Natural killer cell (primary cell): ENCODE measurements at regions not wholly inside any gene's neighbourhood (a gene's known extent, or its start where the extent isn't known, plus 50 kb on each side); places are given as distances from the start of the nearest gene placed in this dataset.

Source experiments
- ATAC-seq, 3 donors: fragments of 150-1000 bp in 2 of 3; fragments of 200-7000 bp in 1 of 3; cut with Tn5 transposase; 1 replicate in 1 of 3; 2 replicates in 2 of 3; pipeline ENCODE4 v1.10.0; 2021; ENCODE audit warnings: mild to moderate bottlenecking in 2 of 3, moderate library complexity in 2 of 3
- DNase-seq, 2 donors: peaks; one replicate each; pipeline versions ENCODE4 v3.0.0 to v3.0.0-alpha.2; 2013 to 2021; ENCODE audit warnings: mixed read lengths in 1 of 2
- H3K27ac ChIP-seq: one replicate; pipeline ENCODE4 v1.5.1; 2013; ENCODE audit warnings: mild to moderate bottlenecking, low read length
- H3K27me3 ChIP-seq: one replicate; pipeline ENCODE4 v1.6.1; 2013; ENCODE audit warnings: low read length; ENCODE audit not compliant: control insufficient read depth, insufficient read depth
- H3K36me3 ChIP-seq: one replicate; pipeline ENCODE4 v1.6.1; 2013; ENCODE audit warnings: low read length; ENCODE audit not compliant: control insufficient read depth, insufficient read depth
- H3K4me1 ChIP-seq: one replicate; pipeline ENCODE4 v1.6.1; 2013; ENCODE audit warnings: low read length; ENCODE audit not compliant: control insufficient read depth, insufficient read depth
- H3K4me3 ChIP-seq: one replicate; pipeline ENCODE4 v1.5.1; 2013; ENCODE audit warnings: low read length
- H3K9me3 ChIP-seq: one replicate; pipeline ENCODE4 v1.6.1; 2013; ENCODE audit warnings: low read length; ENCODE audit not compliant: control insufficient read depth, insufficient read depth
- H3K27ac Mint-ChIP-seq, 2 donors: one replicate each; pipeline ENCODE4 v1.8.0; 2022; ENCODE audit warnings: mild to moderate bottlenecking in 2 of 2, mixed read lengths in 2 of 2, moderate library complexity in 1 of 2
- H3K27me3 Mint-ChIP-seq, 2 donors: one replicate each; pipeline ENCODE4 v1.8.0; 2022; ENCODE audit warnings: low read depth in 2 of 2, mixed read lengths in 2 of 2
- H3K36me3 Mint-ChIP-seq: one replicate; pipeline ENCODE4 v1.8.0; 2022; ENCODE audit warnings: mixed read lengths
- H3K4me1 Mint-ChIP-seq, 2 donors: one replicate each; pipeline ENCODE4 v1.8.0; 2022; ENCODE audit warnings: mixed read lengths in 2 of 2
- H3K4me3 Mint-ChIP-seq: one replicate; pipeline ENCODE4 v1.8.0; 2022; ENCODE audit warnings: mild to moderate bottlenecking, moderate library complexity, mixed read lengths
- H3K9me3 Mint-ChIP-seq, 2 donors: one replicate each; pipeline ENCODE4 v1.8.0; 2022; ENCODE audit warnings: mixed read lengths in 2 of 2
- WGBS: methylation state at CpG from one replicate; pipeline ENCODE4 v1.1.7; 2013; ENCODE audit warnings: missing lambda C conversion rate; ENCODE audit not compliant: insufficient coverage; 5-methylcytosine and 5-hydroxymethylcytosine counted together
- intact Hi-C: fragments of 100-400 bp; cut with micrococcal nuclease; formaldehyde crosslinking; loops from one replicate; pipeline ENCODE4 v1.14.2; 2022
- TF ChIP-seq, protein P1 (sequence below): fragments of 200-600 bp; IDR thresholded peaks from one replicate; pipeline ENCODE4 v1.8.0; 2022; ENCODE audit warnings: antibody characterized with exemption

DNA sequence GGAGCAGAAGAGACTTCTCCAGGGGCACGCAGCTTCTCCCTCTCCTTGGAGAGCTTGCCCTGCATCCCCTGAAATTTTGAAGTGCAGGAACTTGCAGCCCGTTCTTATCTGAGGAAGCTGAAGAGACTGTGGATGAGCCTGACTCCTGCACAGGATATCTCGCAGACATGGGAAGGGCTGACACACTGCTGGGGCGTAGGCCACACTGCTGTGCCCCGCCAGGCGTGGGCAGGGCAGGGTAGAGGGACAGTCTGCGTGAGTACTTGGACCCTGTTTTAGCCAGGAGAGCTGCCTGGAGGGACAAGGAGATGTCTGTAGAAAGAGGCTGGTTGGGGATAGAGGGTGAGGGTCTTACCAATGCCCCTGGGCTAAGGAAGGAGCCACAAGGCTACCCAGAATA, 353.7 kb upstream of the NBEA start:
- Histone ChIP-seq H3K9me3 (peaks cover 3% of the 10 kb centered on the region), H3K36me3 (no peaks in the 10 kb centered on the region), H3K4me1 (no peaks in the 10 kb centered on the region), H3K27ac (no peak overlapping the region), H3K4me3 (no peak overlapping the region), H3K27me3 (no peaks in the 10 kb centered on the region)
- TF ChIP-seq, protein P1, sequence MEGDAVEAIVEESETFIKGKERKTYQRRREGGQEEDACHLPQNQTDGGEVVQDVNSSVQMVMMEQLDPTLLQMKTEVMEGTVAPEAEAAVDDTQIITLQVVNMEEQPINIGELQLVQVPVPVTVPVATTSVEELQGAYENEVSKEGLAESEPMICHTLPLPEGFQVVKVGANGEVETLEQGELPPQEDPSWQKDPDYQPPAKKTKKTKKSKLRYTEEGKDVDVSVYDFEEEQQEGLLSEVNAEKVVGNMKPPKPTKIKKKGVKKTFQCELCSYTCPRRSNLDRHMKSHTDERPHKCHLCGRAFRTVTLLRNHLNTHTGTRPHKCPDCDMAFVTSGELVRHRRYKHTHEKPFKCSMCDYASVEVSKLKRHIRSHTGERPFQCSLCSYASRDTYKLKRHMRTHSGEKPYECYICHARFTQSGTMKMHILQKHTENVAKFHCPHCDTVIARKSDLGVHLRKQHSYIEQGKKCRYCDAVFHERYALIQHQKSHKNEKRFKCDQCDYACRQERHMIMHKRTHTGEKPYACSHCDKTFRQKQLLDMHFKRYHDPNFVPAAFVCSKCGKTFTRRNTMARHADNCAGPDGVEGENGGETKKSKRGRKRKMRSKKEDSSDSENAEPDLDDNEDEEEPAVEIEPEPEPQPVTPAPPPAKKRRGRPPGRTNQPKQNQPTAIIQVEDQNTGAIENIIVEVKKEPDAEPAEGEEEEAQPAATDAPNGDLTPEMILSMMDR, result no peak
- 85% methylated on average over 7 of the region's 7 CpGs for WGBS
- no peak for DNase-seq
- Mint-ChIP-seq H3K4me3 (no peak overlapping the region), H3K27me3 (no peaks in the 10 kb centered on the region), H3K27ac (no peak overlapping the region), H3K4me1 (no peaks in the 10 kb centered on the region), H3K9me3 (peaks cover 12 to 13% of the 10 kb centered on the region in 2 donors), H3K36me3 (no peaks in the 10 kb centered on the region)
- intact Hi-C loops, result no loop called here
- ATAC-seq, result no peak

DNA sequence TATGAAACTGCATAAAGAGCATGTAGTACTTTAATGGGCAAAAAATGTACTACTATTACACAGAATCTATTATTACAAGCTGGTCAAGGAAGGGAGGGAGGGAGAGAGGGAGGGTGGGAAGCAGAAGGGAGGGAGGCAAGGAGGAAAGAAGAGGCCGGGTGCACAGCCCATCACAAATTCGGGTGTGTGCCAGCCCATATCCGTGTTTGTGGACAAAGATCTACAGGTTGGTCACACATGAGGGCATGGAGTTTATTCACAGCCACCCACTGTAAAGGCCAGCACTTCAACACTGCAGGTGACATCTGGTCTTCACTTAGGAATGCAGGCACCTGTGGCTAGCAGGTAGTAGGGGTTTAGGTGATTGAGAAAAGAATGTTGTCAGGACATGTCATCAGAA, 352.5 kb upstream of the NBEA start:
- H3K36me3 ChIP-seq, result no peaks in the 10 kb centered on the region
- H3K27me3 ChIP-seq, result no peaks in the 10 kb centered on the region
- TF ChIP-seq, protein P1, result no peak
- no peaks in the 10 kb centered on the region for H3K4me1 ChIP-seq
- H3K27ac Mint-ChIP-seq, result no peak overlapping the region
- no peak for ATAC-seq
- H3K4me3 ChIP-seq, result no peak overlapping the region
- no peak overlapping the region for H3K27ac ChIP-seq
- H3K36me3 Mint-ChIP-seq, result no peaks in the 10 kb centered on the region
- peaks cover 14 to 16% of the 10 kb centered on the region in 2 donors for H3K9me3 Mint-ChIP-seq
- no peaks in the 10 kb centered on the region for H3K4me1 Mint-ChIP-seq
- intact Hi-C loops, result no loop called here
- peaks cover 3% of the 10 kb centered on the region for H3K9me3 ChIP-seq
- WGBS, result 93% methylated on average over 3 of the region's 3 CpGs
- no peaks in the 10 kb centered on the region for H3K27me3 Mint-ChIP-seq
- no peak overlapping the region for H3K4me3 Mint-ChIP-seq
- DNase-seq, result no peak

DNA sequence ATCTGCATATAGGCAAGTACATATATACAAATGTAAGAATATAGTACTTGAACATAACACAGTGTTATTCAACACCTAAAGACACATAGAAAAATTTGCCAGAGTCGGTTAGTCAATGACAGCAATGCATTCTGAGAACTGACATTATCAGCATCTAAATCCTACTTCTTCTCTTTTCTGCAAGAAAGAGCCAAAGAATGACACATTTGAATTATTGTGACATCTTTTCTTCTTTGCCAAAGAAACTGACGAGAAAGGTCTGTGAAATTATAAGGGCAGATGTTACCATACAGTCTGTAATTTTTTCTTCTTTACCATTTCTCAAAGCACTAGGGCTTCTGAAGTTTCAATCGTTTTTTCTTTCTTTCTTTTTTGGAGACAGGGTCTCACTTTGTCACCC, 350.9 kb upstream of the NBEA start:
- H3K4me1 Mint-ChIP-seq, result no peaks in the 10 kb centered on the region
- Histone ChIP-seq H3K9me3 (peaks cover 3% of the 10 kb centered on the region), H3K27ac (no peak overlapping the region), H3K4me3 (no peak overlapping the region), H3K27me3 (no peaks in the 10 kb centered on the region), H3K36me3 (no peaks in the 10 kb centered on the region), H3K4me1 (no peaks in the 10 kb centered on the region)
- no peaks in the 10 kb centered on the region for H3K36me3 Mint-ChIP-seq
- H3K9me3 Mint-ChIP-seq, result peaks cover 10 to 18% of the 10 kb centered on the region in 2 donors
- intact Hi-C loops, result no loop called here
- DNase-seq (no peak), ATAC-seq (no peak)
- no peaks in the 10 kb centered on the region for H3K27me3 Mint-ChIP-seq
- 68% methylated on average over 3 of the region's 3 CpGs for WGBS
- TF ChIP-seq, protein P1, result no peak
- no peak overlapping the region for H3K27ac Mint-ChIP-seq
- no peak overlapping the region for H3K4me3 Mint-ChIP-seq

DNA sequence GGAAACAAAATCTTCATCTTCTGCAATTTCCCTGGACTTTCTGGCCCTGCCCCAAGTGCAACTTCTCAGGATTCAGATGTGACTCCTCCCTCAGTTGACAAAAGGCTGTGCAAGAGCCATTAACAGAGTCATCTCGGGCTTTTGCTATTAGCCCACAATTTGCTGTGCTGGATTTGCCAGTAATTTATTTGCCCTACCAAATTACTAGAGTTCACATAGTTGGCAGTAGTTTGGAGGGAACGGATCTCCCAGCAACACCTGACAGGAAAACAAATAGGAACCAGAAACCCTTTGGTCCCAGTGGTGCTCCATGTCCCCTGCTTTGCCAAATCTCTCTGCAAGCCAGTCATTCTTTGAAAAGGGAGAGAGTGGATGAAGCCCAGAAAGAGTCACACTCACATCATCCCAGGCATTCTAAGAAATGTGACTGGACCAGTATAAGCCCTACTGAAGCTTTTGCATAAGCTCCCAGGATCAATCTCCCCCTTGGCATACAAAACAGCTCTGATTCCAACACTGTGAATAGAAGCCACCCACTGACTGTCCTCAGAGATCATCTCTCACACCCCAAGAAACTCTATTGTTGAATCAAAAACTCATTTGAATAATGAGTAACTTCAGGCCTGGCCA, 350.1 kb upstream of the NBEA start:
- no peaks in the 10 kb centered on the region for H3K4me1 ChIP-seq
- intact Hi-C loops, result no loop called here
- no peak for ATAC-seq
- no peaks in the 10 kb centered on the region for H3K36me3 ChIP-seq
- Mint-ChIP-seq H3K4me3 (no peak overlapping the region), H3K36me3 (no peaks in the 10 kb centered on the region), H3K9me3 (peaks cover 12 to 18% of the 10 kb centered on the region in 2 donors), H3K27ac (no peak overlapping the region), H3K27me3 (no peaks in the 10 kb centered on the region), H3K4me1 (no peaks in the 10 kb centered on the region)
- H3K27ac ChIP-seq, result no peak overlapping the region
- TF ChIP-seq, protein P1, result no peak
- 64% methylated on average over 2 of the region's 2 CpGs for WGBS
- H3K9me3 ChIP-seq, result peaks cover 3% of the 10 kb centered on the region
- H3K27me3 ChIP-seq, result no peaks in the 10 kb centered on the region
- H3K4me3 ChIP-seq, result no peak overlapping the region
- no peak for DNase-seq
